ENCODE measurements at regions not wholly inside any gene's neighbourhood (a gene's known extent, or its start where the extent isn't known, plus 50 kb on each side); places are given as distances from the start of the nearest gene placed in this dataset.

GRCh38 chrX:109843963-109844751 lies 111.1 kb upstream of the ACSL4 start:
- no peak for DNase-seq

DNA sequence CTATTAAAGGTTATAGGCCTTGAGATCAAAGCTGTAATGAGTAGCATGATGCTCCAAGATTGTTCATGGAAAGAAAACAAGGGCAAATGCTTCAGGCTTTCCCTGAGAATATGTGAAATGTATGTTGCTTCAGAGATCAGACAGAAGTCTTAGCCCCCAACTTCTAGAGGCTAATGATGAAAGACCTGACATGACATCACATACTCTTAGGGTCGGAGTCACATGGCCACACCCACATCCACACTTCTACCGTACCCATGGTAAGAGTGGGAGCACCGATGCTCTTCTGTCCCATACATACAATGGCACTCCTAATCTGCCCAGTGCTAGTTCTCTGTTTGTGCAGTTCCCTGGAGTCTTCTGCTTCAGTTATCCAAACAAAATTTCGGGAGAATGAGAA lies 111.9 kb upstream of the ACSL4 start:
- no peak for DNase-seq

- DNase-seq, result no peak
Measured at GRCh38 chrX:109845996-109846395, 112.9 kb upstream of the ACSL4 start.

GRCh38 chrX:109847257-109848187 lies 114.5 kb upstream of the ACSL4 start:
- DNase-seq, result peak; percentile 95

- DNase-seq, result no peak
Measured at GRCh38 chrX:109848461-109849050, 115.5 kb upstream of the ACSL4 start.

DNA sequence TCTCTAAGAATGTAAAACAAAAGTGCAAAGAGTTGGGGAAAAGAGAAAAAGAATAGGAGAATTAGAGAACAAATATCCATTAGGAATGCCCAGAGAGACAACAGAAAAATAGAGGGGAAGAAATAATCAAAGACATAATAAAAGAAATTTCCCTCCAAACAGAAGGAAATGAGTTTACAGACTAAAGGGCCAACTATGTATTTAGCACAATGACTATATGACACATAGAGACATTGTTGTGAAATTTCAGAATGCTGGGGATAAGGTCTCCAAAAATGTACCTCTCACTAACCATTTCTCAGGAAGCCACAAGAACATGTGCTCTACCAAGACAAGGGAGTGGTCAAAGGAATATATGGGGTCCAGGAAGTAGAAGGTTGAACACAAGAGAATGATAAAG lies 121.0 kb upstream of the ACSL4 start:
- no peak for DNase-seq

GRCh38 chrX:109855501-109855900 lies 122.4 kb upstream of the ACSL4 start:
- DNase-seq, result no peak

GRCh38 chrX:109856974-109857373 lies 123.9 kb upstream of the ACSL4 start:
- DNase-seq, result peak; percentile 29

GRCh38 chrX:109857584-109858228 lies 124.6 kb upstream of the ACSL4 start:
- DNase-seq, result peak; percentile 47

DNA sequence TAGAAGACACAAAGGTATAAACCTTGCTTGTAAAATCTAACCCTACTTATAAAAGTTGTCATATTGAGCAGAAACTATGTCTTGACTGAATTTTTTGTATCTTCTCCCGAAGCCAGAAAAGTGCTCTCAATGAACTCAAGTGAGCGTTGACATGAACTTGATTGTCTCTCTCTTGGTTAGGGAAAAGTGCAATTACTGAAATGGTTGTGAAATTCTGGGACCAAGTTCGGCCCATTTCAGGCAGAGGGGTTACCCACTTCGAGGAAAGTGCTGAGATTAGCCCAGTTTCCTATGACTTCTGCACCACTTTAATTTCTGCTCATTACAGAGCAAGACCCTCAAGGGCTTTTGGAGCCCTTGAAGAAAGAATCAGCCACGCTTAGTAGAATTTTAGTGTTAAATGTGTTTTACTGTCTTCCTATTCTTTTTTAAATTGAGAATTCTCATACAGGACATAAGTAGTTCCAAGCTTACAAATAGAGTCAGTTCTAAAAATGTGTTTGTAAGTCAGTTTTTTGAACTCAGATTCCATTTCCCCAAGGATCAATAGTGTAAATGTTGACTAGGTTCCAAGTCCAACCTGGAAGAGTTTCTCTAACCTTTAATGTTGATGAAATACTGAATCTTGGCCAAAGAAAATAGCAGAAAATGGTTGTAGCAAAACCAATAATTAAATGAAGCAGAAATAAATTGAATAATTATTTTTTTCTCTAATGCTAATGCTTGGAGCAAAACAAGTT lies 125.7 kb upstream of the ACSL4 start:
- no peak for DNase-seq

DNA sequence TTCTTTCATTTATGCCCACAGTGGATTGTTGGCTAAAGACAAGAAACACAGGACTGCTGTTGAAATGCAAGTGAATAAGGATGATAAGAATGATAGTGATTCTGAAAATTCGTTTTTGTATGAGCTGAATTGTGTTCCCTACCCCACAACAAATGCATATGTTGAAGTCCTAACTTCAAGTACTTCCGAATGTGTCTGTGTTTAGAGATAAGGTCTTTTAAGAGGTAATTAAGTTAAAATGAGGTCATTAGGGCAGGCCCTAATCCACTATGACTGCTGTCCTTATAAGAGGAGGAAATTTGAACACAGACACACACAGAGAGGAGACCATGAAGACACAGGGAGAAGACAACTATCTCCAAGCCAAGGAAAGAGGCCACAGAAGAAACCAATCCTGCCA lies 126.6 kb upstream of the ACSL4 start:
- DNase-seq, result no peak

DNA sequence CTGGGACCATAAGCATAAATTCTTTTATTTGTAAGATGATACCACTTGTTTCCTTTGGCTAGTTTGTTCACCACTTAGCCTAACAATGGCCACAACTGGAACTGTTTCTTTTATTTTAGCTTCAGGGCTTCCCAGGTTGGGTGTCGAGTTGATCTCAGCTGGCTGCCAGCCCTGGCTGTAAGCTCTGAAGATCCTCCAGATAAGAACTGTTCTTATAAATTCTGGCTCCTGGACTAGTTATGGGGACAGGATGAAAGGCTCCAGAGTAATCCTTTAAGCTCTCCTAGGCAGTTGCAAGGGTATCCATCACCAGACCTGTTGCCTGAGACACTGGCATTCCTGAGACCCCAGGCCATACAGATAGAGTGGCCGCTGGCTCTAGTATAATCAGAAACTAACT lies 129.4 kb upstream of the ACSL4 start:
- DNase-seq, result no peak

DNA sequence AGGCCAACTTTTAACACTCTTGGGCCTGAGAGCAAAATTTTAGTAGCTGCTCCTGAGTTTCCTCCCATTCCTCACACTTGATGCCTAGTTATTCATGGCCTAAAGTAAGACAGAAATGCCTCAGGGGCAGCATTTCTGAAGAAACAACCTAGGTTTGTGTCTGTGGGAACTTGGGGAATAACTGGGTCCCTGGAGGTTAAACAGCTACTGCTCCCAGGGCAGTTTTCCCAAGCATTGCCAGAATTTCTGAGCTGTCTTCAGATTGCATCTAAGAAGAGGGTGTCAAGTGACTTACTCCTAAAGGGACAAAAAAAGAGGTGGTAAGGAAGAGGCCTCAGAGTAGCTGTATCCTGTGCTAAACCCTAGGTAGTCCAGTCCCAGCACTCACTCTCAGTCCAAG lies 130.8 kb upstream of the ACSL4 start:
- no peak for DNase-seq

DNA sequence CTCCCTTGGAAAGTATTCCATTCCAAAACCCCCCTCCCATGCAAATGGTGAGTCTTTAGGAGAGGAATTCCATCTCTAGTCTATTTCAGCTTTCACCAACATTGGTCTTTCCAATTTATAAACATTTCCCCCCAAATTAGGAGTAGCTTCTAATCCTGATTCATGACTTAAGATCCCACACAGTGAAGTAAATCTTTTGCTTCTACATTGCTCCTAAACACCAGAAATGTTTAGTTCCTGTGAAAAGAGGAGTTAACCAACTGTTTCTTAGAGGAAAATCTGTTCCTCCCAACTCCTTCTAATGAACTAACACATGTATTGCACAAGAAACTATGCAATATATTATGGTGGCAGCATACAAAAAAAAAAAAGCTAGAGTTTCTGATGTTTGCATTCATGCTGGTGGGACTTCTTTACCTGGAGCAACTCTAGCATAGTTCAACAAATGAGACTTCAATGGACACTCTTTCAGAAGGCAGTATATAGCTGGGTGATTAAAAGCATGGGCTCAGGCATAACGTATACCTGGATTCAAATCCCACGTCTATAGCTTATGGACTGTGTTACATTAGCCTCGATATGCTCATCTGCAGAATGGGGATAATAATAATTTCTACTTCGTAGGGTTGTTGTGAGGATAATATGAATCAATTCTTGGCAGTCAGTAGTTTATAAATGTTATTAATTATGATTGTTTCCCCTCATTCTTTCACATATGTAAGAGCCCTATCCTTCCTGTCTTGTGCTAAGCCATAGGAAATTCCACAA lies 131.6 kb upstream of the TMEM164 start:
- DNase-seq, result no peak

DNA sequence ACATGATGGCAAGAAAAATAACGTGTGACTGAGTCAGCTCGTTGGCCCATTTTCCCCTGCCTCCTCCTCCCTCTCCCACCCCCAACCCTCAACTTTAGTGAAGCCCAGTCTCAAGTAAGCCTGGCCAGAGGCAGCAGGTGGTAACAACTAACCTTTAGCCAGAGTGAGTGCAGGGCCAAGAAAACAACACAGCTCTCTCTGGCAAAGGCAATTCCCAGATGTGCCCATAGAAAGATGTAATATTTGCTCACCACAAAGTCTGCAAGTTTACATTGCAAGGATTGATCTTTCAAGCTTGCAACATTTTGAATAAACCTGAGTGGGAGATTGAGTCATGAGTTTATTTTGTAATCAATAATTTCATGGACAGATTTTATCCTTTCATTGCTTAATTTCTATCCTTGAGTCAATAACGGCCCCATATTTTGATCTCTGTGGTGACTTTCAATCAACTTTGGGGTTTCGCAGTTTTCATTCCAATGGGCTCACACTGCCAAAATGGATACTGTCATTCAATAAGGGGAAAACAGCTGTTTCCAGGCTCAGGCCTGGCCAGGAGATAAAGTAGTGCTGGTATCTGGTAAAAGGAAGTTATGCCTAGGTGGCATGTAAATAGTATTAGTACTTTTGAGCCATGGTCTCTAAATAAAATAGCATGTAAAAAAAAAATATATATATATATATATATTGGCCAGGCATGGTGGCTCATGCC lies 130.7 kb upstream of the TMEM164 start:
- no peak for DNase-seq

- no peak for DNase-seq
Measured at GRCh38 chrX:109873574-109873973, 129.3 kb upstream of the TMEM164 start.

- no peak for DNase-seq
Measured at GRCh38 chrX:109873983-109874382, 128.9 kb upstream of the TMEM164 start.

GRCh38 chrX:109874548-109874947 lies 128.4 kb upstream of the TMEM164 start:
- no peak for DNase-seq

GRCh38 chrX:109875831-109876230 lies 127.1 kb upstream of the TMEM164 start:
- DNase-seq, result no peak

DNA sequence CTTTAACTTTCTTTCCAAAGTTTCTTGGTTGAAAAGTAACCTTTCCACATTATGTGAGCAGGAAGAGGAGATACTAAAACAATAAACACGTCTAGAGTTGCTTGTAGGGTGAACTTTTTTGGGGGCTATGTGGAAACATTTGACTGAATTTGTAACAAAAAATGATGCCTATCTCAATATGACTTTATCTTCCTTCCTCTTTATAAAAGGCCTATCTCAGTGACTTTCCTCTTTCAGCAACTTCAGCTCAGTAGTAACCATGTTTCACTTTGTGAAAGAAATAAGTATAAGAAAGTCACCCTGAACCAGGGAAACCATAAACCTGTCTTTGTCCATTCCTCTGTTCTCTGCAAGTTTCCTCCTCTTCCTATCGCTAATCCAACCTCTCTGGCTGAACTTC lies 124.7 kb upstream of the TMEM164 start:
- DNase-seq, result no peak

DNA sequence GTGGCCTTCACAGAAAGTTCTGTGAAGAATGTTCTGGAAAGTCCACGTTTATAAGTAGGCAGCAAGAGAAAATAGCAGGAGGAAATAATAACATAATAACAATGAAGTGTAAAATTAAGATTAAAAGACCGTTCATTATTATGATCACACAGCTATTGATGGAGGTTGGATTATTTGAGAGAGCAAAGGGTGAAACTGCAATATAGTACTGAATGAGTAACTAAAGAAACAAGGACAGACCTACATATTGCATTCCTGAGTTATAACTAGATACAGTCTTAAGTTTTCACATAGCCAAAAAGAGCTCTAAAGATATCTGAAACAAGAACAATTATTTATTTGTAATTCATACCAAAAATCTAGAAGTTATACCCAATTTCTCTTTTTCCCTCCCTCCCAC lies 122.9 kb upstream of the TMEM164 start:
- DNase-seq, result no peak

Data from fibroblast of skin of right biceps (primary cell).